ENCODE measurements at regions not wholly inside any gene's neighbourhood (a gene's known extent, or its start where the extent isn't known, plus 50 kb on each side); places are given as distances from the start of the nearest gene placed in this dataset.

GRCh38 chr10:60518745-60519144 lies 129.1 kb upstream of the ANK3 start:
- no peak for TF ChIP-seq CTCF (IDR thresholded peaks at IDR 0.05; ENCODE audit: extremely low read depth, insufficient read depth, missing control alignments)
- in situ Hi-C loops (cut with MboI; ENCODE audit: low pct_unique_long_range_greater_than_20kb, low sequenced_read_pairs, unreplicated experiment): no loop called here
- DNase-seq (ENCODE audit: low spot score): no peak

- DNase-seq (ENCODE audit: low spot score): no peak
- no peak for TF ChIP-seq CTCF (IDR thresholded peaks at IDR 0.05; ENCODE audit: extremely low read depth, insufficient read depth, missing control alignments)
- in situ Hi-C loops (cut with MboI; ENCODE audit: low pct_unique_long_range_greater_than_20kb, low sequenced_read_pairs, unreplicated experiment): no loop called here
Measured at GRCh38 chr10:60517805-60518204, 128.1 kb upstream of the ANK3 start.

GRCh38 chr10:60513281-60513680 lies 123.6 kb upstream of the ANK3 start:
- TF ChIP-seq CTCF (IDR thresholded peaks at IDR 0.05; ENCODE audit: extremely low read depth, insufficient read depth, missing control alignments): no peak
- DNase-seq (ENCODE audit: low spot score): no peak
- in situ Hi-C loops (cut with MboI; ENCODE audit: low pct_unique_long_range_greater_than_20kb, low sequenced_read_pairs, unreplicated experiment): no loop called here

- in situ Hi-C loops (cut with MboI; ENCODE audit: low pct_unique_long_range_greater_than_20kb, low sequenced_read_pairs, unreplicated experiment): no loop called here
- no peak for TF ChIP-seq CTCF (IDR thresholded peaks at IDR 0.05; ENCODE audit: extremely low read depth, insufficient read depth, missing control alignments)
- no peak for DNase-seq (ENCODE audit: low spot score)
Measured at GRCh38 chr10:60511477-60512229, 122.0 kb upstream of the ANK3 start.

GRCh38 chr10:60508831-60509230 lies 119.2 kb upstream of the ANK3 start:
- no peak for DNase-seq (ENCODE audit: low spot score)
- in situ Hi-C loops (cut with MboI; ENCODE audit: low pct_unique_long_range_greater_than_20kb, low sequenced_read_pairs, unreplicated experiment): no loop called here
- TF ChIP-seq CTCF (IDR thresholded peaks at IDR 0.05; ENCODE audit: extremely low read depth, insufficient read depth, missing control alignments): no peak

GRCh38 chr10:60508037-60508436 lies 118.4 kb upstream of the ANK3 start:
- TF ChIP-seq CTCF (IDR thresholded peaks at IDR 0.05; ENCODE audit: extremely low read depth, insufficient read depth, missing control alignments): no peak
- in situ Hi-C loops (cut with MboI; ENCODE audit: low pct_unique_long_range_greater_than_20kb, low sequenced_read_pairs, unreplicated experiment): no loop called here

More at GRCh38 chr10:60508037-60508436, 118.4 kb upstream of the ANK3 start:
- no peak for DNase-seq (ENCODE audit: low spot score)

Measured in GM13977 (cell line).